OCI-LY3 (cell line): ENCODE measurements at regions not wholly inside any gene's neighbourhood (a gene's known extent, or its start where the extent isn't known, plus 50 kb on each side); places are given as distances from the start of the nearest gene placed in this dataset.
"Not testable (repeated sequence)": the region's sequence is repeated elsewhere in the genome, so short reads cannot be mapped to it uniquely, and the experiment has no call there.

Experiments used
- CTCF ChIP-seq: fragments of 200-600, 300-600 bp; sonication (generic); IDR thresholded peaks from 2 replicates; pipeline ENCODE4 v1.5.1; 2014; ENCODE audit warnings: antibody characterized with exemption, low read length, low read depth
- EZH2phosphoT487 ChIP-seq: fragments of 200-600 bp; shearing (Covaris generic); IDR thresholded peaks from 2 replicates; pipeline ENCODE4 v1.6.1; 2018; ENCODE audit warnings: antibody characterized with exemption, mixed run types, low read depth

DNA sequence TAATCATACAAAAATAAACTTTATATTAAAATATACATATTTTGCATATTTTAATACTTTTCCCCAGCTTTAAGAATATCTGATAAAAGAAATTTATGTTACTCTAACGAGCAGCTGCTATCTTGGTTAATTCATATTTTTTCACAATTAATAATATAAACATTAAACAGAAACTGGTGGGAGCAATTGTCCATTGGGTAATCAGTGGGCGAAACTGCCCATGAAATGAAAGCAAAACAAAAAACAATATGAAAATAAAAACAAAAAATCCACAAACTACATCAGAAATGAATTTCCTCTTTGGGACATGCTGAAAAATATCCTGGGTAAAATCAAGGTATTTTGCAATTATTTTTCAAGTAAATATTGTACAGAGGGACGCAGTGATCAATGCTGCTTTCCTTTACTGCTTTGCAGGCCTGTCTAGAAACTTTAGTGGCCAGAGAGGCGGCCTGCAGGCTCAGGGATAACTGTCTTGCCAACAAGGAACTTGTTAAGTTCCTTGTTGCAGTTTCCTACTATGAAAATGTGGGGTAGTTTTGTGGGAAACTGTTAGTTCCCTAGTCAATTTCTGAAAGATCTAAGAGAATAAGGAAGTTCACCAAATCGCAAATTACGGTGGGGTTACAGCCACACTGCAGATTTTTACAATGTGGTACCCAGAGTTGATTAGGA, 309.0 kb upstream of the PLGLB2 start:
- TF ChIP-seq CTCF, EZH2phosphoT487: not testable (repeated sequence)
